ENCODE measurements at regions not wholly inside any gene's neighbourhood (a gene's known extent, or its start where the extent isn't known, plus 50 kb on each side); places are given as distances from the start of the nearest gene placed in this dataset.

DNA sequence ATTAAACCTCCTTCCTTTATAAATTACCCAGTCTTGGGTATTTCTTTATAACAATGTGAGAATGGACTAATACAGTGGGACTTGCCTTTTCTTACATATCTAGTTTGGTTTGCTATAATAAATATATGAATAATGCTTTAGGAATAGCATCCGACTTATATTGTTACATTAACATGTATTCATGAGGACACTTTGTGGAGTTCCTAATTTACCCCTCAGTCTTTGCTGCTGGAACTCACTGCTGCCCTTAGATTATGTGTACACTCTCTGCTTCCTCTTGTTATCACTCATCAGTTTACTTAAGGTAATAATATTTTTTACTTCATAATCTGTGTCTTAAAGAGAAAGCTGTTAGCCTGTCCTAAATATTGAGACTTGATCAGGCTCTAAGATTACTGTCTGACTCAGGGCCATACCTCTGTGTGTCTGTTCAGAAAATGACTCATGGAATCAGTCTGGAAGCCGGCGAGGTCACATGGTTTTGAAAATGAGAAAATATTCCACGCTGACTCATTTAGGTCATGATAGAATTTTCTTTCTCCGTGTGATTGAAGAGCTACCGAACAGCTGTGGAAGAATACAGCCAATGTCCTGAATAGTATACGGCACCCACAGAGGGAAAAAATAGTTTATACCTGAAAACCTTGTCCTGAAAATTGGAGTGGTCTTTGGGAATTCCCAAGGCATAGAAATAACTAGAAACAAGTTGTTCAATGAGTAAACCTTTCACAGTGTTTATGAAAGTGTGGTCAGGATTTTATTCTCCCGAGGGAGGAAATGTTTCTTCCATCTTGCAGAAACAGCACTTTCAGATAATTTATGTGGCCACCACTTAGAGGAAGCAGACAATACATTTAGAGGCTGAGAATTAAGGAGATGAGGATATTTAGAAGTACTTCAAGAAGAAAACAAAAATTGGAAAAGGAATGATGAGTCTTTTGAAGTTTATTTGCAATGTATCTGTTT lies 156.4 kb downstream of the DSEL start:
- Histone ChIP-seq H3K27me3 (ENCODE audit: low read depth) (no peaks in the 10 kb centered on the region), H3K36me3 (replicated peaks) (no peaks in the 10 kb centered on the region), H3K9me3 (no peaks in the 10 kb centered on the region), H3K4me3 (no peak overlapping the region), H3K4me1 (no peaks in the 10 kb centered on the region)
- in situ Hi-C loops (cut with MboI; ENCODE audit: low sequenced_read_pairs): no loop called here
- no peak for DNase-seq (ENCODE audit: low spot score in 2 of 2)

- Histone ChIP-seq H3K9me3 (no peaks in the 10 kb centered on the region), H3K27me3 (ENCODE audit: low read depth) (no peaks in the 10 kb centered on the region), H3K4me3 (no peak overlapping the region), H3K36me3 (replicated peaks) (no peaks in the 10 kb centered on the region), H3K4me1 (no peaks in the 10 kb centered on the region)
- in situ Hi-C loops (cut with MboI; ENCODE audit: low sequenced_read_pairs): no loop called here
- DNase-seq (ENCODE audit: low spot score in 2 of 2): no peak
Observed at GRCh38 chr18:67358947-67359346, 157.6 kb downstream of the DSEL start.

GRCh38 chr18:67354692-67355091 lies 161.8 kb downstream of the DSEL start:
- Histone ChIP-seq H3K36me3 (replicated peaks) (no peaks in the 10 kb centered on the region), H3K4me1 (no peaks in the 10 kb centered on the region), H3K4me3 (no peak overlapping the region), H3K9me3 (no peaks in the 10 kb centered on the region), H3K27me3 (ENCODE audit: low read depth) (no peaks in the 10 kb centered on the region)
- in situ Hi-C loops (cut with MboI; ENCODE audit: low sequenced_read_pairs): no loop called here
- DNase-seq (ENCODE audit: low spot score in 2 of 2): no peak

DNA sequence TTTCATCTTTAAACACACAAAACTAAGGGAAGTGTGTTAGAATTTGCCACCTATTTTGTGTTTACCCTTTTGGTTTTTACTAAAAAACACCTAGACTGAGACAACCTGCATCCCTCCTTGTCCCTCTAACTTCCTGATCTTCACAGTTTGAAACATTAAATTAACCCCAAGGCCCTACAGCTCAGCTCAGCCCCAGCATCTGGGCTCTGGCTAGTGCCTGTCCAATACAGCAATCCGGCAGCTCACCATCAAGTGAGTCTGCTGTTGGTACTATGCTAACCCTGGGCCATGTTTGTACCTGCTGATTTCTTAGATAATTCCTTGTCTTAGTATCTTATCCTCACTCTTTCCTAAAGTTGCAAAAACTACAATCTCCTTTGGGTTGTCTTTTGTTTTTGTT lies 162.4 kb downstream of the DSEL start:
- no peak overlapping the region for H3K4me3 ChIP-seq
- no peaks in the 10 kb centered on the region for H3K9me3 ChIP-seq
- H3K4me1 ChIP-seq: no peaks in the 10 kb centered on the region
- no peak for DNase-seq (ENCODE audit: low spot score in 2 of 2)
- no peaks in the 10 kb centered on the region for H3K27me3 ChIP-seq (ENCODE audit: low read depth)
- in situ Hi-C loops (cut with MboI; ENCODE audit: low sequenced_read_pairs): no loop called here
- no peaks in the 10 kb centered on the region for H3K36me3 ChIP-seq (replicated peaks)

GRCh38 chr18:67347438-67347837 lies 169.1 kb downstream of the DSEL start:
- Histone ChIP-seq H3K4me1 (no peaks in the 10 kb centered on the region), H3K9me3 (no peaks in the 10 kb centered on the region), H3K36me3 (replicated peaks) (no peaks in the 10 kb centered on the region), H3K4me3 (no peak overlapping the region), H3K27me3 (ENCODE audit: low read depth) (no peaks in the 10 kb centered on the region)
- in situ Hi-C loops (cut with MboI; ENCODE audit: low sequenced_read_pairs): no loop called here
- no peak for DNase-seq (ENCODE audit: low spot score in 2 of 2)

- Histone ChIP-seq H3K9me3 (no peaks in the 10 kb centered on the region), H3K4me1 (no peaks in the 10 kb centered on the region), H3K36me3 (replicated peaks) (no peaks in the 10 kb centered on the region), H3K4me3 (no peak overlapping the region), H3K27me3 (ENCODE audit: low read depth) (no peaks in the 10 kb centered on the region)
- in situ Hi-C loops (cut with MboI; ENCODE audit: low sequenced_read_pairs): no loop called here
- DNase-seq (ENCODE audit: low spot score in 2 of 2): no peak
Observed at GRCh38 chr18:67342159-67342558, 174.4 kb downstream of the DSEL start.

DNA sequence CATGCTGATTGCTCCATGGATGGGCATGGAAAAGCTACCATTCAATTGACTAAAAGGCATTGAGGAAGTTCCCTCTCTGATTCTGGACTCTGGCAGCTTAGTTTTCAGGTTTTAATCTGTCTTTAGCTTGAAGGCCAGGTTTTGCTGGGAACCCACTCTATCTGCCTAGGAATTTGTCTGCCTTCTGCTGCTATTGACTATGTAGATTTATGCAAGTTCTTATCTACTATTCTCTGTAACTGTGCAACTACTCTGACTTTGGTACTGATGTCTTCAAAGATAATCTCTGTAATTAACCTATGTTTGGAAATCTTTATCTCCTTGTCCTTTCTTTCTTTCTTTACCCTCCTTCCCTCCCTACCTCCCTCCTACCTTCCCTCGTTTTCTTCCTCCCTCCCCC lies 178.8 kb downstream of the DSEL start:
- H3K4me3 ChIP-seq: no peak overlapping the region
- peaks cover 1% of the 10 kb centered on the region for H3K4me1 ChIP-seq
- H3K27me3 ChIP-seq (ENCODE audit: low read depth): no peaks in the 10 kb centered on the region
- no peaks in the 10 kb centered on the region for H3K36me3 ChIP-seq (replicated peaks)
- in situ Hi-C loops (cut with MboI; ENCODE audit: low sequenced_read_pairs): no loop called here
- DNase-seq (ENCODE audit: low spot score in 2 of 2): no peak
- no peaks in the 10 kb centered on the region for H3K9me3 ChIP-seq

DNA sequence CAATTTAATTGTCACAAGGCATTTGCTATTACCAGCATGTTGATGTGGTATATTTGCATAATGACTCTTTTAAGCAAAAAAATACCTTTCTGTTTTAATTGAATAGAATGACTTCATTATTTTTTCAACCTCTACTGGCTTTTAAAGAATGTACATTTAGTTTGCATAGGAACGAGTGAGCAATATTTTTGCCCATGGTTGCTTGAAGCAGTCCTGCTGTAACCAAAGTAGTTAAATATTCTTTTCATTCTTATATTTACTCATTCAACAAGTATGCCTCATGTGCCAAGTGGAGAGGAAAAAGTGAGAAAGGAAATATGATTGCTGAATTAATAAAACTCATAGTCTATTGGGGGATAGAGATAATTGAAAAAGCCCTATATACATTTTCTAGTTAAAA lies 184.7 kb downstream of the DSEL start:
- in situ Hi-C loops (cut with MboI; ENCODE audit: low sequenced_read_pairs): no loop called here
- Histone ChIP-seq H3K27me3 (ENCODE audit: low read depth) (no peaks in the 10 kb centered on the region), H3K4me1 (peaks cover 5% of the 10 kb centered on the region), H3K4me3 (no peak overlapping the region), H3K9me3 (no peaks in the 10 kb centered on the region), H3K36me3 (replicated peaks) (no peaks in the 10 kb centered on the region)
- DNase-seq (ENCODE audit: low spot score in 2 of 2): no peak

DNA sequence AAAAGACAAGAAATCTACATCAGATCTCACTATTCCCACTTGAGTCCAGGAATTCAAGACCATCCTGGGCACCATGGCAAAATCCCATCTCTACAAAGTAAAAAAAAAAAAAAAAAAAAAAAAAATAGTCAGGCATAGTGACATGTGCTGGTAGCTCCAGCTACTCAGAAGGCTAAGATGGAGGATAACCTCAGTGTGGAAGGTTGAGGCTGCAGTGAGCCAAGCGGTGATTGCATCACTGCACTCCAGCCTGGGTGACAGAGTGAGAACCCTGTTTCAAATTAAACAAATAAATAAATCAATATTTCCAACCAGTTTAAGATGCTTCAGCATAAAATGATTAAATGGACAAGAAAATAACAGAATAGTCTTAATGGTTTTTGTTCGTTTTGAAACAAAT lies 197.4 kb downstream of the DSEL start:
- Histone ChIP-seq H3K27me3 (ENCODE audit: low read depth) (no peaks in the 10 kb centered on the region), H3K9me3 (no peaks in the 10 kb centered on the region; the same call in 1 of the 2 replicates), H3K4me3 (no peak overlapping the region), H3K36me3 (replicated peaks) (no peaks in the 10 kb centered on the region), H3K4me1 (no peaks in the 10 kb centered on the region)
- DNase-seq (ENCODE audit: low spot score in 2 of 2): no peak
- in situ Hi-C loops (cut with MboI; ENCODE audit: low sequenced_read_pairs): no loop called here

- H3K9me3 ChIP-seq: no peaks in the 10 kb centered on the region; the same call in 1 of the 2 replicates
- no peak overlapping the region for H3K4me3 ChIP-seq
- in situ Hi-C loops (cut with MboI; ENCODE audit: low sequenced_read_pairs): no loop called here
- DNase-seq (ENCODE audit: low spot score in 2 of 2): no peak
- H3K27me3 ChIP-seq (ENCODE audit: low read depth): no peaks in the 10 kb centered on the region
- H3K36me3 ChIP-seq (replicated peaks): no peaks in the 10 kb centered on the region
- no peaks in the 10 kb centered on the region for H3K4me1 ChIP-seq
Observed at GRCh38 chr18:67318651-67319050, 197.9 kb downstream of the DSEL start.

DNA sequence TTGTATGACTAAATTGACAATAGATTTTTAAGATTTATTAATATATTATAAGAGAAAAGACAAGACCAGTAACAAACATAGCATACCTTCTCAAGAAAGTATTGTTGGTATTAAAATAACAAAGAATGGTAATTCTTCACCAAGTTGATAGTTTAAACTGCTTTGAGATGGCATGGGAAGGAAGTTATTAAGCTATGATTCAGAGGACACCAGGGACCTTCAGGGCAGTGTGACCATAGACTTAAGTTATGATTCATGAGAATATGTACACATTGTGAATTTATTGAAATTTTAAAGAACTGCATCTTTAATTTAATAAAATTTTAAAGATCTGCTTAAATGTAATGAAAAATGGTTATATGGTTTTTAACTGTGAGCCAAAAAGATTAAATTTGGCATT lies 205.7 kb downstream of the DSEL start:
- in situ Hi-C loops (cut with MboI; ENCODE audit: low sequenced_read_pairs): no loop called here
- Histone ChIP-seq H3K4me1 (no peaks in the 10 kb centered on the region), H3K36me3 (replicated peaks) (no peaks in the 10 kb centered on the region), H3K27me3 (ENCODE audit: low read depth) (no peaks in the 10 kb centered on the region), H3K4me3 (no peak overlapping the region), H3K9me3 (no peaks in the 10 kb centered on the region)
- DNase-seq (ENCODE audit: low spot score in 2 of 2): no peak

- Histone ChIP-seq H3K36me3 (replicated peaks) (no peaks in the 10 kb centered on the region), H3K9me3 (no peaks in the 10 kb centered on the region), H3K4me3 (no peak overlapping the region), H3K27me3 (ENCODE audit: low read depth) (no peaks in the 10 kb centered on the region), H3K4me1 (no peaks in the 10 kb centered on the region)
- in situ Hi-C loops (cut with MboI; ENCODE audit: low sequenced_read_pairs): no loop called here
- no peak for DNase-seq (ENCODE audit: low spot score in 2 of 2)
Observed at GRCh38 chr18:67308819-67309218, 207.7 kb downstream of the DSEL start.

GRCh38 chr18:67305466-67305865 lies 211.1 kb downstream of the DSEL start:
- DNase-seq (ENCODE audit: low spot score in 2 of 2): no peak
- H3K36me3 ChIP-seq (replicated peaks): no peaks in the 10 kb centered on the region
- no peaks in the 10 kb centered on the region for H3K27me3 ChIP-seq (ENCODE audit: low read depth)
- in situ Hi-C loops (cut with MboI; ENCODE audit: low sequenced_read_pairs): no loop called here
- no peaks in the 10 kb centered on the region for H3K9me3 ChIP-seq
- no peak overlapping the region for H3K4me3 ChIP-seq
- H3K4me1 ChIP-seq: no peaks in the 10 kb centered on the region

GRCh38 chr18:67302043-67302442 lies 214.5 kb downstream of the DSEL start:
- peaks cover 3% of the 10 kb centered on the region; the same call in 1 of the 2 replicates for H3K9me3 ChIP-seq
- no peak overlapping the region for H3K4me3 ChIP-seq
- H3K36me3 ChIP-seq (replicated peaks): no peaks in the 10 kb centered on the region
- H3K4me1 ChIP-seq: no peaks in the 10 kb centered on the region
- DNase-seq (ENCODE audit: low spot score in 2 of 2): no peak
- no peaks in the 10 kb centered on the region for H3K27me3 ChIP-seq (ENCODE audit: low read depth)
- in situ Hi-C loops (cut with MboI; ENCODE audit: low sequenced_read_pairs): no loop called here
